ENCODE measurements at regions not wholly inside any gene's neighbourhood (a gene's known extent, or its start where the extent isn't known, plus 50 kb on each side); places are given as distances from the start of the nearest gene placed in this dataset.

DNA sequence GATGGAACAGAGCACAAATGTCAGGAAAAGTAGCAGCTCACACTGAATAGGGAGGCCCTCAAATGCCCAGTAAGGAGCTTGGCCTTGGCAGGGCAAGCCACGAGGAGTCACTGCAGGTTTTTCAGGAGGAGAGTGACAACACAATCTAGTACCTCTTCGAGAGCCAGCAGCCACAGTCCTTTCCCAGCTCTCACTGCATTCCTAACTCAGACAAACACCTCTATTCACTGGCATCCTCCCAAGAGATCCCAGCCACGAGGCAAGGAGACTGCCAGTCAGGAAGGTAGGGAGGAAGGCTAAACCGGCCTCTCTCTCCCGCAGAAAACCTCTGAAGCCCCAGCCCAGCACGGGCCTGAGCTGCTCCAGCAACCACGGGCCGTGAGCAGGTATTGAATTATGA lies 146.0 kb upstream of the SMAD3 start:
- Histone ChIP-seq H3K9me3 (ENCODE audit: control insufficient read depth, insufficient read depth, low read length) (peaks cover 20% of the 10 kb centered on the region), H2BK15ac (ENCODE audit: low read depth, low read length) (no peak overlapping the region), H3K56ac (ENCODE audit: extremely low read depth, insufficient read depth, low read length) (no peak overlapping the region), H4K91ac (ENCODE audit: insufficient read depth, low read depth, low read length) (no peak overlapping the region), H4K5ac (ENCODE audit: low read depth, low read length) (no peak overlapping the region), H3K36me3 (ENCODE audit: control insufficient read depth, insufficient read depth, low read length) (no peaks in the 10 kb centered on the region), H3K4me3 (ENCODE audit: insufficient read depth, low read depth, low read length) (no peak overlapping the region), H2BK5ac (ENCODE audit: low read depth, low read length, poor library complexity, severe bottlenecking) (no peak overlapping the region), H3K4me1 (ENCODE audit: control insufficient read depth, insufficient read depth, low read length) (peaks cover 5% of the 10 kb centered on the region), H3K18ac (ENCODE audit: low read depth, low read length) (no peak overlapping the region), H2BK120ac (ENCODE audit: low read depth, low read length) (no peak overlapping the region), H4K8ac (ENCODE audit: low read depth in 2 of 2, low read length in 2 of 2) (no peak overlapping the region), H2BK20ac (ENCODE audit: low read depth, low read length) (no peak overlapping the region), H2AK9ac (replicated peaks; ENCODE audit: low read depth, low read length, poor library complexity) (no peak overlapping the region), H2AK5ac (ENCODE audit: low read depth, low read length) (no peak overlapping the region), H3K4ac (ENCODE audit: low read depth, low read length) (no peak overlapping the region), H3K14ac (replicated peaks; ENCODE audit: low read depth, low read length) (no peak overlapping the region), H2AFZ (replicated peaks; ENCODE audit: low read length, poor library complexity) (no peak overlapping the region), H3K9ac (ENCODE audit: low read depth, low read length) (no peak overlapping the region), H4K20me1 (ENCODE audit: insufficient read depth, low read length) (no peaks in the 10 kb centered on the region), H3K27ac (ENCODE audit: insufficient read depth, low read length) (no peak overlapping the region), H3K79me1 (ENCODE audit: low read depth in 1 of 2, low read length in 2 of 2) (no peaks in the 10 kb centered on the region), H3K27me3 (ENCODE audit: control insufficient read depth, insufficient read depth, low read length) (peaks cover 4% of the 10 kb centered on the region; the same call in 1 of the 2 replicates), H3K23ac (ENCODE audit: low read depth, low read length) (no peak overlapping the region), H3K9me1 (ENCODE audit: insufficient read depth, low read length) (no peaks in the 10 kb centered on the region), H3K4me2 (ENCODE audit: low read depth, low read length) (no peak overlapping the region)
- no peak for TF ChIP-seq CEBPB (IDR thresholded peaks at IDR 0.05; ENCODE audit: low read depth, low read length)
- no peak for TF ChIP-seq SMC3 (IDR thresholded peaks at IDR 0.05; ENCODE audit: low read depth, low read length)
- TF ChIP-seq MAFK (IDR thresholded peaks at IDR 0.05; ENCODE audit: low read depth, low read length) = no peak
- no peak for TF ChIP-seq BHLHE40 (IDR thresholded peaks at IDR 0.05; ENCODE audit: low read depth, low read length)
- TF ChIP-seq RFX5 (IDR thresholded peaks at IDR 0.05; ENCODE audit: low read depth, low read length) = no peak
- TF ChIP-seq MAZ (IDR thresholded peaks at IDR 0.05; ENCODE audit: borderline replicate concordance, low read depth, low read length) = no peak
- no peak for TF ChIP-seq NFE2L2 (IDR thresholded peaks at IDR 0.05; ENCODE audit: low read depth, low read length)
- no peak for TF ChIP-seq POLR2A (IDR thresholded peaks at IDR 0.05; ENCODE audit: low read depth, low read length)
- no peak for TF ChIP-seq FOS (IDR thresholded peaks at IDR 0.05; ENCODE audit: low read depth, low read length)
- TF ChIP-seq RAD21 (IDR thresholded peaks at IDR 0.05; ENCODE audit: low read length) = no peak
- no peak for TF ChIP-seq CHD1 (IDR thresholded peaks at IDR 0.05; ENCODE audit: low read depth, low read length)
- TF ChIP-seq, protein P1, sequence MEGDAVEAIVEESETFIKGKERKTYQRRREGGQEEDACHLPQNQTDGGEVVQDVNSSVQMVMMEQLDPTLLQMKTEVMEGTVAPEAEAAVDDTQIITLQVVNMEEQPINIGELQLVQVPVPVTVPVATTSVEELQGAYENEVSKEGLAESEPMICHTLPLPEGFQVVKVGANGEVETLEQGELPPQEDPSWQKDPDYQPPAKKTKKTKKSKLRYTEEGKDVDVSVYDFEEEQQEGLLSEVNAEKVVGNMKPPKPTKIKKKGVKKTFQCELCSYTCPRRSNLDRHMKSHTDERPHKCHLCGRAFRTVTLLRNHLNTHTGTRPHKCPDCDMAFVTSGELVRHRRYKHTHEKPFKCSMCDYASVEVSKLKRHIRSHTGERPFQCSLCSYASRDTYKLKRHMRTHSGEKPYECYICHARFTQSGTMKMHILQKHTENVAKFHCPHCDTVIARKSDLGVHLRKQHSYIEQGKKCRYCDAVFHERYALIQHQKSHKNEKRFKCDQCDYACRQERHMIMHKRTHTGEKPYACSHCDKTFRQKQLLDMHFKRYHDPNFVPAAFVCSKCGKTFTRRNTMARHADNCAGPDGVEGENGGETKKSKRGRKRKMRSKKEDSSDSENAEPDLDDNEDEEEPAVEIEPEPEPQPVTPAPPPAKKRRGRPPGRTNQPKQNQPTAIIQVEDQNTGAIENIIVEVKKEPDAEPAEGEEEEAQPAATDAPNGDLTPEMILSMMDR (conservative IDR thresholded peaks at IDR 0.05; ENCODE audit: low read depth, low read length) = no peak
- TF ChIP-seq RCOR1 (IDR thresholded peaks at IDR 0.05; ENCODE audit: insufficient replicate concordance, low read length) = no peak
- TF ChIP-seq, protein P2, sequence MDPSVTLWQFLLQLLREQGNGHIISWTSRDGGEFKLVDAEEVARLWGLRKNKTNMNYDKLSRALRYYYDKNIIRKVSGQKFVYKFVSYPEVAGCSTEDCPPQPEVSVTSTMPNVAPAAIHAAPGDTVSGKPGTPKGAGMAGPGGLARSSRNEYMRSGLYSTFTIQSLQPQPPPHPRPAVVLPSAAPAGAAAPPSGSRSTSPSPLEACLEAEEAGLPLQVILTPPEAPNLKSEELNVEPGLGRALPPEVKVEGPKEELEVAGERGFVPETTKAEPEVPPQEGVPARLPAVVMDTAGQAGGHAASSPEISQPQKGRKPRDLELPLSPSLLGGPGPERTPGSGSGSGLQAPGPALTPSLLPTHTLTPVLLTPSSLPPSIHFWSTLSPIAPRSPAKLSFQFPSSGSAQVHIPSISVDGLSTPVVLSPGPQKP (IDR thresholded peaks at IDR 0.05; ENCODE audit: borderline replicate concordance, low read depth, low read length) = no peak
- TF ChIP-seq, protein P3, sequence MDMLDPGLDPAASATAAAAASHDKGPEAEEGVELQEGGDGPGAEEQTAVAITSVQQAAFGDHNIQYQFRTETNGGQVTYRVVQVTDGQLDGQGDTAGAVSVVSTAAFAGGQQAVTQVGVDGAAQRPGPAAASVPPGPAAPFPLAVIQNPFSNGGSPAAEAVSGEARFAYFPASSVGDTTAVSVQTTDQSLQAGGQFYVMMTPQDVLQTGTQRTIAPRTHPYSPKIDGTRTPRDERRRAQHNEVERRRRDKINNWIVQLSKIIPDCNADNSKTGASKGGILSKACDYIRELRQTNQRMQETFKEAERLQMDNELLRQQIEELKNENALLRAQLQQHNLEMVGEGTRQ (IDR thresholded peaks at IDR 0.05; ENCODE audit: low read depth, low read length) = no peak
- no peak for TF ChIP-seq MXI1 (IDR thresholded peaks at IDR 0.05; ENCODE audit: borderline replicate concordance, low read depth, low read length)
- intact Hi-C loops (cut with micrococcal nuclease) (no loop called here), dilution Hi-C loops (cut with HindIII; ENCODE audit: low sequenced_read_pairs, unreplicated experiment) (no loop called here), in situ Hi-C loops (cut with MboI; ENCODE audit: low sequenced_read_pairs) (no loop called here)
- DNase-seq (no peak), ATAC-seq (ENCODE audit: low read depth) (peak; percentile 17; the same call in 1 of the 2 replicates)
- BruUV-seq (replicated peaks) = no TSS peak
- CTCF ChIA-PET = interaction anchor here (1.5 kb wide), 1 partner anchor 27 kb away, joined by 4 read pairs; no protein-coding TSS in a partner anchor
- no CpG with 5 or more reads among the region's 8 CpGs for WGBS, 2 experiments (ENCODE audit: extremely low coverage in 2 of 2, insufficient read length in 1 of 2)
- POLR2A ChIA-PET (ENCODE audit: unreplicated experiment) = no interaction called here
